ENCODE measurements at regions not wholly inside any gene's neighbourhood (a gene's known extent, or its start where the extent isn't known, plus 50 kb on each side); places are given as distances from the start of the nearest gene placed in this dataset.

- TF ChIP-seq CTCF (IDR thresholded peaks at IDR 0.05): no peak
- TF ChIP-seq POLR2A (IDR thresholded peaks at IDR 0.05): no peak
Observed at GRCh38 chr14:53310412-53310811, 157.3 kb upstream of the DDHD1 start.
